ENCODE measurements at regions not wholly inside any gene's neighbourhood (a gene's known extent, or its start where the extent isn't known, plus 50 kb on each side); places are given as distances from the start of the nearest gene placed in this dataset.

DNA sequence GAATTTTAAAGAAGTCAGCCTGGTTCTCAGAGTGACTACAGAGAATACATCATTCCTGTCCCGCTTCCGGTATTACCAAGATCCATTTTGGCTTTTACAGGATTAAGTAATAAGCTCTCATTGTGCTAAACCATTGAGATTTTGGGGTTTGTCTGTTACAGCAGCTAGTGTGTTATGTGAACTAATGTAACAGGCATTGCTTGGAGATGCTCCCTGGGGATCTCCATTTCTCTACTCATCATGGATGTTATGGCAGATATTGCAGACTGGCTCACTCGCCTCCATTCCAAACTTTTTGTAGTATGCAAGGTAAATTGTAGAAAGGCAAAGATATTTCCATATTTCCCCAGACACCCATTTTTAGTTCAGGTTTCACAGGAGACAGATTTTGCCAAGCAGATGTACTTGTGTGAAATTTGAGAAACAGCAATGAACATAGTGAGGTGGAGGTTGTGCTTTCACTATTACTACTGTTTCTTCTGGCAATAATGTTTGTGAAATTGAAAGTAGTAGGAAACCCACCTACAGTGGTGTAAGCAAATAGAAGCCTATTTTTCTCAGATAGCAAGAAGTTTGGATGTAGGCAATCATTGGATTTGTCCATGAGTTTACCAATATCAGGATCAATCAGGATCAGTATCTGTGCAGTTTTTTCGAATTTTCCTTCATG, 177.1 kb upstream of the GALNT15 start:
- no peak for DNase-seq (ENCODE audit: low read depth, low spot score)
- H3K9ac ChIP-seq (ENCODE audit: control insufficient read depth, extremely low read depth, insufficient read depth, low read length) = no peak overlapping the region
- H3K4me3 ChIP-seq (ENCODE audit: control insufficient read depth in 2 of 3, extremely low read depth in 1 of 3, insufficient read depth in 2 of 3, low read depth in 1 of 3, low read length in 3 of 3) = no peak overlapping the region
- TF ChIP-seq EZH2 (IDR thresholded peaks at IDR 0.05; ENCODE audit: low read length) = no peak
- TF ChIP-seq CTCF (optimal IDR thresholded peaks at IDR 0.05 in 1 of 3, IDR thresholded peaks at IDR 0.05 in 1 of 3, conservative IDR thresholded peaks at IDR 0.05 in 1 of 3; ENCODE audit: extremely low read depth in 1 of 3, insufficient read depth in 2 of 3, low read length in 3 of 3) = no peak
- H3K27me3 ChIP-seq (ENCODE audit: control insufficient read depth, extremely low read depth, insufficient read depth, low read length) = no peaks in the 10 kb centered on the region
- H3K79me2 ChIP-seq (ENCODE audit: control insufficient read depth, insufficient read depth, low read length) = no peaks in the 10 kb centered on the region
- H3K9me3 ChIP-seq (ENCODE audit: control insufficient read depth, low read depth, low read length) = no peaks in the 10 kb centered on the region
- FAIRE-seq = no peak
- H4K20me1 ChIP-seq (ENCODE audit: control insufficient read depth, extremely low read depth, insufficient read depth, low read length) = no peaks in the 10 kb centered on the region
- no peak overlapping the region for H2AFZ ChIP-seq (ENCODE audit: control insufficient read depth, low read length)
- no peak overlapping the region for H3K4me2 ChIP-seq (ENCODE audit: control insufficient read depth, extremely low read depth, insufficient read depth, low read depth, low read length)
- H3K4me1 ChIP-seq (ENCODE audit: control insufficient read depth, extremely low read depth, insufficient read depth, low read length) = no peaks in the 10 kb centered on the region
- H3K27ac ChIP-seq (ENCODE audit: control insufficient read depth, insufficient read depth, low read length) = no peak overlapping the region
- dilution Hi-C loops (cut with MboI; ENCODE audit: extremely low pct_ligation_motif_present, low sequenced_read_pairs) = no loop called here
- H3K9me1 ChIP-seq (ENCODE audit: control insufficient read depth, extremely low read depth, insufficient read depth, low read length) = no peaks in the 10 kb centered on the region
- no peaks in the 10 kb centered on the region for H3K36me3 ChIP-seq (ENCODE audit: control insufficient read depth in 2 of 2, extremely low read depth in 1 of 2, insufficient read depth in 2 of 2, low read length in 2 of 2)

DNA sequence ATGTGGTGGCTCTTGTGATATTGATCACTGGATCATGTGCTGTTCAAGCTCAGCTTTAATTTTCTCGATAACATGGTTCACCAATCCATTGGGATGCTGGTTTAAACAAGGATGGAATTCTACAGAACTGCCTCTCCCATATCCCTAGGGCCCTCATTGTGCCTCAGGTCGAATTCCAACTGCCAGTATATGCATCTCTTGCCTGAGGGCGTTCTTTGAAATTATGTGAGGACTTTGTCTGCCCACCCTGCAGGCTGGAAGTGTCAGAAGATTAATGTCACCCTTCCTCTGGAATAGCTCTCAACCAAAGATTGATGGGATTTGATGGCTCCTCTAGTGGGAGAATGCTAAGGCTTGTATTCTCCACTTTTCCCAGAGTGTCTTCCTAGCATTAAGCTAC, 175.6 kb upstream of the GALNT15 start:
- H3K27me3 ChIP-seq (ENCODE audit: control insufficient read depth, extremely low read depth, insufficient read depth, low read length) = no peaks in the 10 kb centered on the region
- no peaks in the 10 kb centered on the region for H3K9me1 ChIP-seq (ENCODE audit: control insufficient read depth, extremely low read depth, insufficient read depth, low read length)
- no peak overlapping the region for H3K27ac ChIP-seq (ENCODE audit: control insufficient read depth, insufficient read depth, low read length)
- H3K9ac ChIP-seq (ENCODE audit: control insufficient read depth, extremely low read depth, insufficient read depth, low read length) = no peak overlapping the region
- H3K36me3 ChIP-seq (ENCODE audit: control insufficient read depth in 2 of 2, extremely low read depth in 1 of 2, insufficient read depth in 2 of 2, low read length in 2 of 2) = no peaks in the 10 kb centered on the region
- no peak overlapping the region for H3K4me2 ChIP-seq (ENCODE audit: control insufficient read depth, extremely low read depth, insufficient read depth, low read depth, low read length)
- H3K4me1 ChIP-seq (ENCODE audit: control insufficient read depth, extremely low read depth, insufficient read depth, low read length) = no peaks in the 10 kb centered on the region
- dilution Hi-C loops (cut with MboI; ENCODE audit: extremely low pct_ligation_motif_present, low sequenced_read_pairs) = no loop called here
- no peaks in the 10 kb centered on the region for H4K20me1 ChIP-seq (ENCODE audit: control insufficient read depth, extremely low read depth, insufficient read depth, low read length)
- TF ChIP-seq EZH2 (IDR thresholded peaks at IDR 0.05; ENCODE audit: low read length) (no peak), CTCF (optimal IDR thresholded peaks at IDR 0.05 in 1 of 3, IDR thresholded peaks at IDR 0.05 in 1 of 3, conservative IDR thresholded peaks at IDR 0.05 in 1 of 3; ENCODE audit: extremely low read depth in 1 of 3, insufficient read depth in 2 of 3, low read length in 3 of 3) (no peak)
- no peak overlapping the region for H2AFZ ChIP-seq (ENCODE audit: control insufficient read depth, low read length)
- no peak for FAIRE-seq
- H3K79me2 ChIP-seq (ENCODE audit: control insufficient read depth, insufficient read depth, low read length) = no peaks in the 10 kb centered on the region
- no peak for DNase-seq (ENCODE audit: low read depth, low spot score)
- no peak overlapping the region for H3K4me3 ChIP-seq (ENCODE audit: control insufficient read depth in 2 of 3, extremely low read depth in 1 of 3, insufficient read depth in 2 of 3, low read depth in 1 of 3, low read length in 3 of 3)
- H3K9me3 ChIP-seq (ENCODE audit: control insufficient read depth, low read depth, low read length) = no peaks in the 10 kb centered on the region

Measured in keratinocyte (primary cell).